ENCODE measurements at regions not wholly inside any gene's neighbourhood (a gene's known extent, or its start where the extent isn't known, plus 50 kb on each side); places are given as distances from the start of the nearest gene placed in this dataset.

GRCh38 chr6:160861824-160862223 lies 129.7 kb upstream of the MAP3K4 start:
- no peak for TF ChIP-seq CTCF (IDR thresholded peaks at IDR 0.05; ENCODE audit: insufficient read depth, low read length)
- TF ChIP-seq SPI1 (IDR thresholded peaks at IDR 0.05; ENCODE audit: borderline replicate concordance, low read depth), result no peak
- no peak for TF ChIP-seq GABPA (IDR thresholded peaks at IDR 0.05; ENCODE audit: low read depth)
- no peak for TF ChIP-seq REST (IDR thresholded peaks at IDR 0.05; ENCODE audit: insufficient replicate concordance, low read depth)
- TF ChIP-seq POLR2AphosphoS5 (IDR thresholded peaks at IDR 0.05; ENCODE audit: low read depth), result no peak

All from HL-60 (cell line).